ENCODE measurements at regions not wholly inside any gene's neighbourhood (a gene's known extent, or its start where the extent isn't known, plus 50 kb on each side); places are given as distances from the start of the nearest gene placed in this dataset.

- DNase-seq (ENCODE audit: low read depth, low spot score): no peak
Measured at GRCh38 chrX:33465137-33465536, 253.8 kb upstream of the DMD start.

- DNase-seq (ENCODE audit: low read depth, low spot score): no peak
Measured at GRCh38 chrX:33457102-33457501, 245.8 kb upstream of the DMD start.

- no peak for DNase-seq (ENCODE audit: low read depth, low spot score)
Measured at GRCh38 chrX:33447285-33447684, 235.9 kb upstream of the DMD start.

- peak; percentile 12 for DNase-seq (ENCODE audit: low read depth, low spot score)
Measured at GRCh38 chrX:33434256-33435092, 223.1 kb upstream of the DMD start.

- no peak for DNase-seq (ENCODE audit: low read depth, low spot score)
Measured at GRCh38 chrX:33416273-33416805, 205.0 kb upstream of the DMD start.

- DNase-seq (ENCODE audit: low read depth, low spot score): no peak
Measured at GRCh38 chrX:33415459-33415858, 204.1 kb upstream of the DMD start.

- DNase-seq (ENCODE audit: low read depth, low spot score): no peak
Measured at GRCh38 chrX:33385546-33385945, 174.2 kb upstream of the DMD start.

GRCh38 chrX:33379839-33380238 lies 168.5 kb upstream of the DMD start:
- DNase-seq (ENCODE audit: low read depth, low spot score): no peak

- DNase-seq (ENCODE audit: low read depth, low spot score): no peak
Measured at GRCh38 chrX:33357606-33358005, 146.3 kb upstream of the DMD start.

GRCh38 chrX:33339219-33339618 lies 127.9 kb upstream of the DMD start:
- no peak for DNase-seq (ENCODE audit: low read depth, low spot score)

- DNase-seq (ENCODE audit: low read depth, low spot score): no peak
Measured at GRCh38 chrX:33336783-33337182, 125.4 kb upstream of the DMD start.

GRCh38 chrX:33333271-33333670 lies 121.9 kb upstream of the DMD start:
- no peak for DNase-seq (ENCODE audit: low read depth, low spot score)

- DNase-seq (ENCODE audit: low read depth, low spot score): no peak
Measured at GRCh38 chrX:33330798-33331197, 119.4 kb upstream of the DMD start.

- no peak for DNase-seq (ENCODE audit: low read depth, low spot score)
Measured at GRCh38 chrX:33324099-33324498, 112.8 kb upstream of the DMD start.

- no peak for DNase-seq (ENCODE audit: low read depth, low spot score)
Measured at GRCh38 chrX:33307911-33308354, 96.6 kb upstream of the DMD start.

GRCh38 chrX:33298622-33299021 lies 87.3 kb upstream of the DMD start:
- no peak for DNase-seq (ENCODE audit: low read depth, low spot score)

GRCh38 chrX:33285550-33285949 lies 74.2 kb upstream of the DMD start:
- no peak for DNase-seq (ENCODE audit: low read depth, low spot score)

- no peak for DNase-seq (ENCODE audit: low read depth, low spot score)
Measured at GRCh38 chrX:33277046-33277445, 65.7 kb upstream of the DMD start.

- DNase-seq (ENCODE audit: low read depth, low spot score): no peak
Measured at GRCh38 chrX:33273535-33273934, 62.2 kb upstream of the DMD start.

GRCh38 chrX:33272986-33273385 lies 61.6 kb upstream of the DMD start:
- no peak for DNase-seq (ENCODE audit: low read depth, low spot score)
